Stimulated activated CD4-positive, alpha-beta T cell treated with anti-CD3 and anti-CD28 coated beads, Interleukin-2, amount 100 ng/mL, for 24 hours (primary cell): ENCODE measurements at regions not wholly inside any gene's neighbourhood (a gene's known extent, or its start where the extent isn't known, plus 50 kb on each side); places are given as distances from the start of the nearest gene placed in this dataset.
A peak's percentile ranks its signal among the peaks of the same experiment; 100 is the strongest.
"Not testable (repeated sequence)": the region's sequence is repeated elsewhere in the genome, so short reads cannot be mapped to it uniquely, and the experiment has no call there.

Experiments used
- DNase-seq, 2 donors: peaks; one replicate each; pipeline ENCODE4 v3.0.0-alpha.2; 2020

GRCh38 chr10:71086439-71087080 lies 125.8 kb upstream of the UNC5B start:
- no peak for DNase-seq

GRCh38 chr10:71087622-71088021 lies 124.7 kb upstream of the UNC5B start:
- DNase-seq: peak in 1 of 2 donors; percentile 4

GRCh38 chr10:71088054-71088453 lies 124.3 kb upstream of the UNC5B start:
- peak in 1 of 2 donors; percentile 4 for DNase-seq

- DNase-seq: not testable (repeated sequence)
These were observed 123.8 kb upstream of the UNC5B start for GRCh38 chr10:71088578-71088977.

- DNase-seq: no peak
These were observed 123.2 kb upstream of the UNC5B start for GRCh38 chr10:71089162-71089561.

- no peak for DNase-seq
These were observed 122.0 kb upstream of the UNC5B start for GRCh38 chr10:71090330-71090729.

- no peak for DNase-seq
These were observed 121.6 kb upstream of the UNC5B start for GRCh38 chr10:71090801-71091200.

GRCh38 chr10:71092812-71093401 lies 119.5 kb upstream of the UNC5B start:
- DNase-seq: no peak

- DNase-seq: no peak
These were observed 118.8 kb upstream of the UNC5B start for GRCh38 chr10:71093531-71093930.

GRCh38 chr10:71094712-71095390 lies 117.5 kb upstream of the UNC5B start:
- DNase-seq: no peak

- DNase-seq: no peak
These were observed 112.5 kb upstream of the UNC5B start for GRCh38 chr10:71099731-71100361.

GRCh38 chr10:71103961-71104360 lies 108.4 kb upstream of the UNC5B start:
- no peak for DNase-seq

- not testable (repeated sequence) for DNase-seq
These were observed 106.2 kb upstream of the UNC5B start for GRCh38 chr10:71106151-71106550.

- DNase-seq: not testable (repeated sequence)
These were observed 105.3 kb upstream of the UNC5B start for GRCh38 chr10:71107117-71107516.

GRCh38 chr10:71108042-71108441 lies 104.3 kb upstream of the UNC5B start:
- DNase-seq: not testable (repeated sequence)

- DNase-seq: no peak
These were observed 100.1 kb upstream of the UNC5B start for GRCh38 chr10:71112138-71112785.

- no peak for DNase-seq
These were observed 95.9 kb upstream of the UNC5B start for GRCh38 chr10:71116426-71116825.

GRCh38 chr10:71117589-71117988 lies 94.8 kb upstream of the UNC5B start:
- DNase-seq: not testable (repeated sequence)

GRCh38 chr10:71123023-71123422 lies 89.3 kb upstream of the UNC5B start:
- DNase-seq: no peak

- no peak for DNase-seq
These were observed 87.2 kb upstream of the UNC5B start for GRCh38 chr10:71124921-71125748.

GRCh38 chr10:71125749-71126107 lies 86.6 kb upstream of the UNC5B start:
- DNase-seq: no peak

- DNase-seq: no peak
These were observed 85.9 kb upstream of the UNC5B start for GRCh38 chr10:71126432-71126831.
